ENCODE measurements at regions not wholly inside any gene's neighbourhood (a gene's known extent, or its start where the extent isn't known, plus 50 kb on each side); places are given as distances from the start of the nearest gene placed in this dataset.
"Not testable (repeated sequence)": the region's sequence is repeated elsewhere in the genome, so short reads cannot be mapped to it uniquely, and the experiment has no call there.

- H3K36me3 ChIP-seq (ENCODE audit: control insufficient read depth in 2 of 4, insufficient read depth in 4 of 4, low read length in 3 of 4); H3K4me2 ChIP-seq (ENCODE audit: insufficient read depth in 1 of 2, low read depth in 2 of 2, low read length in 2 of 2); H4K91ac ChIP-seq (replicated peaks; ENCODE audit: insufficient read length, low read length); H3K79me2 ChIP-seq (ENCODE audit: control insufficient read depth in 1 of 2, insufficient read depth in 2 of 2, low read length in 2 of 2); H3K23me2 ChIP-seq (ENCODE audit: low read depth, low read length); H3K27ac ChIP-seq (ENCODE audit: low read depth, low read length); H4K8ac ChIP-seq (ENCODE audit: extremely low read depth, insufficient read depth, low read length); H3K4ac ChIP-seq (replicated peaks; ENCODE audit: insufficient read length, low read depth, low read length); H3K23ac ChIP-seq (ENCODE audit: insufficient read length); H3K56ac ChIP-seq (replicated peaks; ENCODE audit: insufficient read length, low read depth, low read length); DNase-seq (ENCODE audit: low read depth in 1 of 2, low spot score in 2 of 2); H3K4me1 ChIP-seq (replicated peaks in 1 of 4; ENCODE audit: control insufficient read depth in 3 of 4, insufficient read depth in 4 of 4, low read length in 3 of 4); FAIRE-seq; H2BK120ac ChIP-seq (replicated peaks; ENCODE audit: low read depth, low read length); POLR2A ChIA-PET (ENCODE audit: partially characterized antibody); H2BK5ac ChIP-seq (ENCODE audit: low read depth, low read length); H3K4me3 ChIP-seq (ENCODE audit: extremely low read depth in 1 of 4, insufficient read depth in 2 of 4, low read depth in 3 of 4, low read length in 4 of 4); H2BK12ac ChIP-seq (ENCODE audit: low read depth, low read length); H3K9ac ChIP-seq (replicated peaks in 1 of 4; ENCODE audit: extremely low read depth in 1 of 4, low read depth in 3 of 4, low read length in 3 of 4); H3K14ac ChIP-seq (ENCODE audit: insufficient read length); H3K27me3 ChIP-seq (replicated peaks in 1 of 4; ENCODE audit: control insufficient read depth in 3 of 4, extremely low read depth in 1 of 4, insufficient read depth in 3 of 4, low read length in 3 of 4); H4K5ac ChIP-seq (ENCODE audit: insufficient read length, low read depth, low read length); H2BK20ac ChIP-seq (ENCODE audit: low read length); H3K9me3 ChIP-seq (ENCODE audit: insufficient read depth in 2 of 2, low read depth in 1 of 2, low read length in 1 of 2); H2BK15ac ChIP-seq (ENCODE audit: low read length); H4K20me1 ChIP-seq (replicated peaks in 1 of 2; ENCODE audit: control insufficient read depth in 1 of 2, insufficient read depth in 2 of 2, low read length in 2 of 2); H2AK5ac ChIP-seq (ENCODE audit: low read depth, low read length); H3K18ac ChIP-seq (ENCODE audit: extremely low read depth, low read length); H3K79me1 ChIP-seq (ENCODE audit: low read depth, low read length); H2AFZ ChIP-seq (ENCODE audit: low read length): not testable (repeated sequence)
- 83% methylated on average over 19 of the region's 20 CpGs; no CpG with 5 or more reads in 1 of the 2 experiments for WGBS, 2 experiments (ENCODE audit: extremely low coverage in 1 of 2, insufficient coverage in 1 of 2, insufficient read length in 1 of 2, insufficient replicate concordance in 2 of 2, low coverage in 1 of 2, low lambda C conversion rate in 2 of 2, missing lambda C conversion rate in 1 of 2)
- CTCF ChIA-PET (ENCODE audit: partially characterized antibody), result interaction anchor here (1.4 kb wide), 1 partner anchor 13 kb away, joined by 4 read pairs; no protein-coding TSS in a partner anchor
Observed at GRCh38 chr4:164141755-164142375, 612.1 kb upstream of the SMIM31 start.

All from H1 (cell line).